IPS DF 6.9 (cell line): ENCODE measurements at regions not wholly inside any gene's neighbourhood (a gene's known extent, or its start where the extent isn't known, plus 50 kb on each side); places are given as distances from the start of the nearest gene placed in this dataset.

ENCODE experiments used
- DNase-seq: peaks from one replicate; pipeline ENCODE4 v3.0.0-alpha.2; 2013; ENCODE audit warnings: low read depth, low spot score
- H3K27ac ChIP-seq: one replicate; pipeline ENCODE4 v1.5.1; 2013; ENCODE audit warnings: low read length, control low read depth
- H3K27me3 ChIP-seq: 2 replicates; pipeline ENCODE4 v1.6.1; 2013; ENCODE audit warnings: mild to moderate bottlenecking, low read length; ENCODE audit not compliant: control insufficient read depth, insufficient read depth
- H3K36me3 ChIP-seq: 2 replicates; pipeline ENCODE4 v1.6.1; 2013; ENCODE audit warnings: low read length; ENCODE audit not compliant: control insufficient read depth, insufficient read depth
- H3K4me1 ChIP-seq: 2 replicates; pipeline ENCODE4 v1.6.1; 2013; ENCODE audit warnings: low read length; ENCODE audit not compliant: control insufficient read depth, insufficient read depth
- H3K4me3 ChIP-seq: 2 replicates; pipeline ENCODE4 v1.5.1; 2013; ENCODE audit warnings: mild to moderate bottlenecking, low read length
- H3K9me3 ChIP-seq: 2 replicates; pipeline ENCODE4 v1.6.1; 2013; ENCODE audit warnings: low read length, inconsistent platforms; ENCODE audit not compliant: control insufficient read depth, insufficient read depth
- WGBS: extraction: QIAGEN DNeasy Blood & Tissue Kit; methylation state at CpG from one replicate; pipeline ENCODE4 v1.1.7; 2013; ENCODE audit warnings: mixed read lengths, missing lambda C conversion rate; ENCODE audit not compliant: insufficient read length, insufficient coverage; 5-methylcytosine and 5-hydroxymethylcytosine counted together

DNA sequence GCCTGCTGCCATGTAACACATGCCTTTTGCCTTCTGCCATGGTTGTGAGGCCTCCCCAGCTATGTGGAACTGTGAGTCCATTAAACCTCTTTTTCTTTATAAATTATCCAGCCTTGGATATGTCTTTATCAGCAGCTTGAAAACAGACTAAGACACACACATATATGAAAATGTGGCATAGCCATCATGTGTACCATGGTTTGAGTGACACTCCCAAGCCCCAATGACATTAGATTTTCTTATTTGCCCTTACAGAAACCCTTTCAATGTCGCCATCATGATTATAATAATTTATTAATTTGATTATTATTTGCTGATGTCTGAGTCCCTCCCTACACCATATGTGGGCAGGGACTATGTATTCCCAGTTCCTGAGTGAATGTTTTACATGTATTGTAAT, 63.5 kb upstream of the FGGY start:
- H3K9me3 ChIP-seq: no peaks in the 10 kb centered on the region
- WGBS: no CpG with 5 or more reads among the region's 1 CpG
- no peaks in the 10 kb centered on the region for H3K36me3 ChIP-seq

DNA sequence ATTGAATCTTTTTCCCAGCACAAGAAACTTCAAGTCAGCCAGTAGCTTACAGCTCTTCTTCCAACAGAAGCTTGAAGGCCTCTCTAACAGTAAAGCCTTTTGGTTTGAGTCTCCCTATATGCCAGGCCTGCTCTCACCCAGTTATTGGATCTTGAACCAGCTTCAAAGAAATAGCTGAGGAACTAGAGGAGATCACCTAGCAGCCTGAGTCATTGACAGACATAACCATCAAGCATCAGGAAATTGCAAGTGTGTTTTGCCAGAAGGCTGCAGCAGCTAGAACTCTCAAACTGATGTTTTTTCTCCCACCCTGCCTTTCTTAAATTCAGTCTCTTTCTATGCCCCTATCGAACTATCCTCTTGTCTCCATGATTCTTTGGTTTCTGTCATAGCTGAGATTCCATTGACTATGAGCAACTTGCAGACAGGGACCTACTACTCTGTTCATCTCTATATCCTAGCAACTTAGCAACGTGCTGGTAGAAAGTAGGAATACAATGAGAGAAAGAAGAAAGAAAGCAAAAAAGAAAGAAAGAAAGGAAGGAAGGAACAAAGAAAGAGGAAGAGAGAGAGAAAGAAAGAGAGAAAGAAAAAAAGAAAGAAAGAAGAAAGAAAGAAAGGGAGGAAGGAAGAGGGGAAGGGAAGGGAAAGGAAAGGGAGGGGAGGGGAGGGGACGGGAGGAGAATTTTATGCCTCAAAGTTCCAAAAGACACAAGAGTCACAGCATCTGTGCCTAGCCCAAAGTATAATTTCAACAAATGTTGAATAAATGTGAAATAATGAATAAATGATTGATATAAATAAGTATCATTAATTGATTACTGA, 60.0 kb upstream of the FGGY start:
- Histone ChIP-seq H3K27ac (no peak overlapping the region), H3K4me1 (no peaks in the 10 kb centered on the region)
- no CpG with 5 or more reads among the region's 3 CpGs for WGBS

More for the DNA sequence above, 63.5 kb upstream of the FGGY start:
- Histone ChIP-seq H3K27ac (no peak overlapping the region), H3K27me3 (no peaks in the 10 kb centered on the region), H3K4me1 (no peaks in the 10 kb centered on the region), H3K4me3 (no peak overlapping the region)
- DNase-seq: no peak

DNA sequence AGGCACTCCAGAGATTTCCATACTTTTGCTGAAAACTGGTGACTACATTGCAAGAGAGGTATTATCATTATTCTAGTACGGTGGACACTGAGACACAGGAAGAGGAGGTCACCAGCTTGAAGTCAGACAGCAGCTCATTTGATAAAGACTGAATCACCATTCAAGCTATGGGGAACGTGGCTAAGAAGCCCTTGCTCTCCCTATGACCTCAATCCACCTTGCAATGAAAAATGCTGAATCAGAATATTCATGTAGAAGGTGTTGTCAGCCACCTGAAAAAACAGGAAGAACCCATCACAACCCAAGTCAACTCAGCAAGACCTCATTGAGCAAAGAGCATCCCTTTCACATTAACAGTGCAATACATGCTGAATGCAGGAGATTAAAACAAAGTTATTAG, 59.0 kb upstream of the FGGY start:
- WGBS: no CpG with 5 or more reads among the region's 2 CpGs
- DNase-seq: peak; percentile 20
- Histone ChIP-seq H3K27me3 (no peaks in the 10 kb centered on the region), H3K36me3 (no peaks in the 10 kb centered on the region), H3K4me3 (no peak overlapping the region), H3K4me1 (no peaks in the 10 kb centered on the region), H3K9me3 (no peaks in the 10 kb centered on the region), H3K27ac (no peak overlapping the region)

More for the DNA sequence above, 60.0 kb upstream of the FGGY start:
- H3K36me3 ChIP-seq: no peaks in the 10 kb centered on the region
- H3K9me3 ChIP-seq: no peaks in the 10 kb centered on the region
- no peaks in the 10 kb centered on the region for H3K27me3 ChIP-seq
- H3K4me3 ChIP-seq: no peak overlapping the region
- DNase-seq: no peak

GRCh38 chr1:59238333-59238934, 58.5 kb upstream of the FGGY start:
- Histone ChIP-seq H3K9me3 (no peaks in the 10 kb centered on the region), H3K4me3 (no peak overlapping the region), H3K4me1 (no peaks in the 10 kb centered on the region), H3K36me3 (no peaks in the 10 kb centered on the region), H3K27ac (no peak overlapping the region), H3K27me3 (no peaks in the 10 kb centered on the region)
- WGBS: no CpG with 5 or more reads among the region's 5 CpGs
- no peak for DNase-seq

DNA sequence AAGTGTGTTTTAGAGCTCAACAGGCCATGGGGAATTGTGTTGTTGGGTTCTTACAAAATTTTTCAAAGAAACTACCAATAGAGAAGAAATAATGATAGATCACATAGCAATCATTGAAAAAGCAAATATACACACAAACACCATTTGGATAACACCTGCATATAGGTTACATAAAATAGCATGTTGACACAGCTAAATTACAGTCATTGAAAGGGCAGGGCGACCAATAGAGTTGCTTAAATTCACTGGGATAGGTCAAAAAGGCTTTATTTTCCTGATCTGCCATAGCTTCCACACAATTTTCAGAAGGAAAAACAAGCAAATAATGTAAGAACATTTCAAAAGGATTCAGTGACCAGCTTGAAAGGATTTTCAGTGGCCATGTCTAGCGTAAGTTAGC, 57.9 kb upstream of the FGGY start:
- Histone ChIP-seq H3K4me1 (no peaks in the 10 kb centered on the region), H3K9me3 (no peaks in the 10 kb centered on the region), H3K27me3 (no peaks in the 10 kb centered on the region), H3K4me3 (no peak overlapping the region), H3K27ac (no peak overlapping the region), H3K36me3 (no peaks in the 10 kb centered on the region)
- DNase-seq: no peak
- no CpG with 5 or more reads among the region's 2 CpGs for WGBS

GRCh38 chr1:59241909-59242308, 55.0 kb upstream of the FGGY start:
- no peaks in the 10 kb centered on the region for H3K36me3 ChIP-seq
- no peak overlapping the region for H3K27ac ChIP-seq
- no peak overlapping the region for H3K4me3 ChIP-seq
- no peaks in the 10 kb centered on the region for H3K4me1 ChIP-seq
- no peak for DNase-seq
- no CpG with 5 or more reads among the region's 2 CpGs for WGBS
- no peaks in the 10 kb centered on the region for H3K9me3 ChIP-seq
- no peaks in the 10 kb centered on the region for H3K27me3 ChIP-seq

GRCh38 chr1:59242370-59242769, 54.5 kb upstream of the FGGY start:
- no CpG with 5 or more reads among the region's 2 CpGs for WGBS
- Histone ChIP-seq H3K36me3 (no peaks in the 10 kb centered on the region), H3K27me3 (no peaks in the 10 kb centered on the region)

DNA sequence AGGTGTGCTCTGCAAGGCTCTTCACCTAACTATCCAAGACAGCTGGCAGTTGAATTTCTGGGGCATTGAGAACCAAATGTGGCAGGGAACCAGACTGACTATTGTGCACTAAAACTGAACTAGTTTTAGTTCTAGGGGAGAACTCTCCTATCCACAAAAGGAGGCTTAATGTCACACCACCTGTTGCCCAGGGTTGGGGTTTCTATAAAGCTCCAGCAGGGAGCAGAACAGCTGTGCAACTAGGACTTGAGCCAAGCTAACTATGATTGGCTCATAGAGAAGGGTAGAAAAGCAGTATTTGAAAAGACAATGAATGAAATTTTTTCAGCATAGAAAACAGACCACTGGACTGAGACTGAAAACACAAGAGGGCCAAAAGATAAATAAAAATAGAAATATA, 53.3 kb upstream of the FGGY start:
- no peak overlapping the region for H3K4me3 ChIP-seq
- no peaks in the 10 kb centered on the region for H3K36me3 ChIP-seq
- H3K9me3 ChIP-seq: no peaks in the 10 kb centered on the region
- no peaks in the 10 kb centered on the region for H3K4me1 ChIP-seq
- H3K27me3 ChIP-seq: no peaks in the 10 kb centered on the region
- H3K27ac ChIP-seq: no peak overlapping the region
- no peak for DNase-seq

More at GRCh38 chr1:59242370-59242769, 54.5 kb upstream of the FGGY start:
- no peaks in the 10 kb centered on the region for H3K4me1 ChIP-seq
- no peak overlapping the region for H3K4me3 ChIP-seq
- no peak for DNase-seq
- no peaks in the 10 kb centered on the region for H3K9me3 ChIP-seq
- no peak overlapping the region for H3K27ac ChIP-seq

DNA sequence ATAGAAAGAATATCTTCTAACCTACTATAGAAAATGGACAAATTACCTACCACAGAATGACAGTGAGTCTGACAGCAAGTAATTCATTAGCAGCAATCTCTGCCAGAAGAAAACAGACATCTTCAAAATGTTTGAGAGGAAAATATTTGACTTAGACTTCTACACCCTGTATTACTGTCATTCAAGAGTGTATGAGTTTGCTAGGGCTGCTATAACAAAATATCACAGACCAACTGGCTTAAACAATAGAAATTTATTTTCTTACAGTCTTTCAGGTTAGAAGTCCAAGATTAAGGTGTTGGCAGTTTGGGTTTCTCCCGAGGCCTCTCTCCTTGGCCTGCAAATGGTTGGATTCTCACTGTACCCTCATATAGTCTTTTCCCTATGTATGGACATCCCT, 52.9 kb upstream of the FGGY start:
- WGBS: no CpG with 5 or more reads among the region's 1 CpG
- H3K27ac ChIP-seq: no peak overlapping the region
- H3K4me3 ChIP-seq: no peak overlapping the region
- no peaks in the 10 kb centered on the region for H3K4me1 ChIP-seq
- DNase-seq: no peak
- no peaks in the 10 kb centered on the region for H3K9me3 ChIP-seq
- no peaks in the 10 kb centered on the region for H3K27me3 ChIP-seq
- no peaks in the 10 kb centered on the region for H3K36me3 ChIP-seq

DNA sequence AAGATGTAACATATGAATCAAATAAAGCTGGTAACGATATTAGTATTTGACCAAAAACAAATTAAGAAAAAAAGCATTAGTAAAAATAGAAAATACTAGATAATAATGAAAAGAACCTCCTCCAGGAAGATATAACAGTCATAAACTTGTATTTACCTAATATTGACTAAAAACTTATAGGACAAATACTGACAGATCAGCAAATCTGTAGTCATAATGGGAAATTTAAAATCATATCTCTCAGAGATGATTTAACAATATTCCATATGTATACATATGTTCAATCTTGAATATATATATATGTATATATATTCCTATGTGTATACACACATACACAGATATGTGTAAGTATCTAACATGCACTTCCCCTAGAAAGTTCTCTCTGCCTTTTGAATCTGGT, 52.0 kb upstream of the FGGY start:
- H3K27me3 ChIP-seq: no peaks in the 10 kb centered on the region
- no peaks in the 10 kb centered on the region for H3K9me3 ChIP-seq
- no peaks in the 10 kb centered on the region for H3K4me1 ChIP-seq
- DNase-seq: no peak
- no peaks in the 10 kb centered on the region for H3K36me3 ChIP-seq
- H3K4me3 ChIP-seq: no peak overlapping the region
- no CpG with 5 or more reads among the region's 1 CpG for WGBS
- no peak overlapping the region for H3K27ac ChIP-seq
